ENCODE measurements at regions not wholly inside any gene's neighbourhood (a gene's known extent, or its start where the extent isn't known, plus 50 kb on each side); places are given as distances from the start of the nearest gene placed in this dataset.

DNA sequence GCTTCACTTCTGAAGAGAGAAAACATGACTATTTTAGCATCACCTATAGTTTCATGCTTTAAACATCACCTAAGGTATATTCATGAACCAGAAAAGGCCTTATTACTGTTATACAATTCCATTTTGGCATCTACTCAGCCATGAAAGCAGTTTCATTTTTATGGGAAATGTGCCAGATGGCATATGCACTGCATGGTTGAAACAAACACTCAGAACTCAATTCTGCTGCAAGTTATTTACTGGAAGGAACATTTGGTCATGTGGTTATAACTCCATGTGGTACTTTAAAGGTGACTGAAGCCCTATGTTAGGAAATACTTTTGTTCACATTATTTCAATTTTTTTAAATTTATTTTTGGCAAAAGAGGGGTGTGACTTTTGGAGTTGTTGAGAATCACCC is 287.5 kb upstream of the CRIM1 start:
- BruUV-seq (replicated peaks) = no TSS peak

DNA sequence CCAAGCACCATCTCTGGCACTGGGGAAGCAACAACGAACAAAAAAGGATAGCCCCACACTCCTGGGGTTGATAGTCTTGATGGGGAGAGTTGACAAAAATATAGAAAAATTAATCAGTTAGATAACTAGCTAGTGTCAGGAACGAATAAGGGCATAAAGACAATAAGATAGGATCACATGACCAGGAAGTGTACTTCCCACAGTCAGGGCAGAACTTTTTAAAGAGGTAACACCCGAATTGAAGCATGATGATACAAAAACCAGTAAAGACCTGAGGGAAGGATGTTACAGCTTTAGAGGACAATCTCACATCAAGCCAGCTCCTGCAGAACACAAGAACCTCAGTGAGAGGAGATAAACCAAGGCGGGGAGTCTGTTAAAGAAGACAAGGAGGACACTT is 295.4 kb upstream of the CRIM1 start:
- no peaks in the 10 kb centered on the region for H3K27me3 ChIP-seq (replicated peaks; ENCODE audit: insufficient read depth, low read depth, low read length, poor library complexity)
- no peaks in the 10 kb centered on the region for H3K4me1 ChIP-seq (ENCODE audit: insufficient read depth, low read length, poor library complexity, severe bottlenecking)
- H3K4me3 ChIP-seq (ENCODE audit: low read depth, low read length, poor library complexity, severe bottlenecking) = no peak overlapping the region
- DNase-seq (ENCODE audit: low spot score) = no peak
- H3K27ac ChIP-seq (ENCODE audit: low read depth, low read length, poor library complexity, severe bottlenecking) = no peak overlapping the region
- TF ChIP-seq EZH2 (IDR thresholded peaks at IDR 0.05; ENCODE audit: borderline replicate concordance, low read depth, low read length, poor library complexity, severe bottlenecking) = no peak
- TF ChIP-seq, protein P1, sequence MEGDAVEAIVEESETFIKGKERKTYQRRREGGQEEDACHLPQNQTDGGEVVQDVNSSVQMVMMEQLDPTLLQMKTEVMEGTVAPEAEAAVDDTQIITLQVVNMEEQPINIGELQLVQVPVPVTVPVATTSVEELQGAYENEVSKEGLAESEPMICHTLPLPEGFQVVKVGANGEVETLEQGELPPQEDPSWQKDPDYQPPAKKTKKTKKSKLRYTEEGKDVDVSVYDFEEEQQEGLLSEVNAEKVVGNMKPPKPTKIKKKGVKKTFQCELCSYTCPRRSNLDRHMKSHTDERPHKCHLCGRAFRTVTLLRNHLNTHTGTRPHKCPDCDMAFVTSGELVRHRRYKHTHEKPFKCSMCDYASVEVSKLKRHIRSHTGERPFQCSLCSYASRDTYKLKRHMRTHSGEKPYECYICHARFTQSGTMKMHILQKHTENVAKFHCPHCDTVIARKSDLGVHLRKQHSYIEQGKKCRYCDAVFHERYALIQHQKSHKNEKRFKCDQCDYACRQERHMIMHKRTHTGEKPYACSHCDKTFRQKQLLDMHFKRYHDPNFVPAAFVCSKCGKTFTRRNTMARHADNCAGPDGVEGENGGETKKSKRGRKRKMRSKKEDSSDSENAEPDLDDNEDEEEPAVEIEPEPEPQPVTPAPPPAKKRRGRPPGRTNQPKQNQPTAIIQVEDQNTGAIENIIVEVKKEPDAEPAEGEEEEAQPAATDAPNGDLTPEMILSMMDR (conservative IDR thresholded peaks at IDR 0.05; ENCODE audit: low read depth, low read length) = no peak
- ChIA-PET POLR2A (ENCODE audit: low non-redundant PET) (no interaction called here), CTCF (no interaction called here)
- H3K36me3 ChIP-seq (ENCODE audit: insufficient read depth, low read length, poor library complexity, severe bottlenecking) = no peaks in the 10 kb centered on the region
- no TSS peak for BruUV-seq (replicated peaks)
- intact Hi-C loops (cut with micrococcal nuclease; ENCODE audit: unreplicated experiment) = no loop called here
- H3K9me3 ChIP-seq (ENCODE audit: low read depth, low read length, poor library complexity, severe bottlenecking) = no peaks in the 10 kb centered on the region

More for the DNA sequence above, 287.5 kb upstream of the CRIM1 start:
- CTCF ChIA-PET = no interaction called here
- no peak overlapping the region for H3K4me3 ChIP-seq (ENCODE audit: low read depth, low read length, poor library complexity, severe bottlenecking)
- no peak for DNase-seq (ENCODE audit: low spot score)
- intact Hi-C loops (cut with micrococcal nuclease; ENCODE audit: unreplicated experiment) = no loop called here
- H3K27ac ChIP-seq (ENCODE audit: low read depth, low read length, poor library complexity, severe bottlenecking) = no peak overlapping the region
- no peaks in the 10 kb centered on the region for H3K9me3 ChIP-seq (ENCODE audit: low read depth, low read length, poor library complexity, severe bottlenecking)
- H3K27me3 ChIP-seq (replicated peaks; ENCODE audit: insufficient read depth, low read depth, low read length, poor library complexity) = no peaks in the 10 kb centered on the region
- POLR2A ChIA-PET (ENCODE audit: low non-redundant PET) = no interaction called here
- TF ChIP-seq EZH2 (IDR thresholded peaks at IDR 0.05; ENCODE audit: borderline replicate concordance, low read depth, low read length, poor library complexity, severe bottlenecking) = no peak
- TF ChIP-seq, protein P1 (conservative IDR thresholded peaks at IDR 0.05; ENCODE audit: low read depth, low read length) = no peak
- H3K36me3 ChIP-seq (ENCODE audit: insufficient read depth, low read length, poor library complexity, severe bottlenecking) = no peaks in the 10 kb centered on the region
- H3K4me1 ChIP-seq (ENCODE audit: insufficient read depth, low read length, poor library complexity, severe bottlenecking) = no peaks in the 10 kb centered on the region

DNA sequence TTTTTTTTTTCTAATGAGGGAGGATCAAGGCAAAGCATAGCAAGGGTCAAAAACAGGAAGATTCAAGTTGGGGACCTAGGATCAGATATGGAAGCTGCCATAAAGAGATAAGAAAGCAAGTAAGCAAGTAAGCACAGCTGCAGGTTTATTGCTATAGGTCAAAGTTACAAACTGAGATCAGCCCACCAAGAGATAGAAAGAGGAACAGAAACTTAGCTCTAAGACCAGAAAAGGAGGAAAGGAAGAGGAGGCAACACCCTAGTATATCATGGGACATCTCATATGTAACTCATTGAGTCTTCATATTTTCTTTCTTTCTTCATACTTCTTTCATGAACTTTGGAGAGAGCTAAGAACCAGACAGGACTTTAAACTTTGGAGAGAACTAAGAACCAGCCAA is 295.9 kb upstream of the CRIM1 start:
- POLR2A ChIA-PET (ENCODE audit: low non-redundant PET) = no interaction called here
- Histone ChIP-seq H3K9me3 (ENCODE audit: low read depth, low read length, poor library complexity, severe bottlenecking) (no peaks in the 10 kb centered on the region), H3K4me1 (ENCODE audit: insufficient read depth, low read length, poor library complexity, severe bottlenecking) (no peaks in the 10 kb centered on the region), H3K4me3 (ENCODE audit: low read depth, low read length, poor library complexity, severe bottlenecking) (no peak overlapping the region), H3K27ac (ENCODE audit: low read depth, low read length, poor library complexity, severe bottlenecking) (no peak overlapping the region), H3K27me3 (replicated peaks; ENCODE audit: insufficient read depth, low read depth, low read length, poor library complexity) (no peaks in the 10 kb centered on the region), H3K36me3 (ENCODE audit: insufficient read depth, low read length, poor library complexity, severe bottlenecking) (no peaks in the 10 kb centered on the region)
- CTCF ChIA-PET = no interaction called here
- intact Hi-C loops (cut with micrococcal nuclease; ENCODE audit: unreplicated experiment) = no loop called here
- no peak for DNase-seq (ENCODE audit: low spot score)
- BruUV-seq (replicated peaks) = no TSS peak
- TF ChIP-seq EZH2 (IDR thresholded peaks at IDR 0.05; ENCODE audit: borderline replicate concordance, low read depth, low read length, poor library complexity, severe bottlenecking) = no peak
- TF ChIP-seq, protein P1 (conservative IDR thresholded peaks at IDR 0.05; ENCODE audit: low read depth, low read length) = no peak
